ENCODE measurements at regions not wholly inside any gene's neighbourhood (a gene's known extent, or its start where the extent isn't known, plus 50 kb on each side); places are given as distances from the start of the nearest gene placed in this dataset.
A peak's percentile ranks its signal among the peaks of the same experiment; 100 is the strongest.

DNA sequence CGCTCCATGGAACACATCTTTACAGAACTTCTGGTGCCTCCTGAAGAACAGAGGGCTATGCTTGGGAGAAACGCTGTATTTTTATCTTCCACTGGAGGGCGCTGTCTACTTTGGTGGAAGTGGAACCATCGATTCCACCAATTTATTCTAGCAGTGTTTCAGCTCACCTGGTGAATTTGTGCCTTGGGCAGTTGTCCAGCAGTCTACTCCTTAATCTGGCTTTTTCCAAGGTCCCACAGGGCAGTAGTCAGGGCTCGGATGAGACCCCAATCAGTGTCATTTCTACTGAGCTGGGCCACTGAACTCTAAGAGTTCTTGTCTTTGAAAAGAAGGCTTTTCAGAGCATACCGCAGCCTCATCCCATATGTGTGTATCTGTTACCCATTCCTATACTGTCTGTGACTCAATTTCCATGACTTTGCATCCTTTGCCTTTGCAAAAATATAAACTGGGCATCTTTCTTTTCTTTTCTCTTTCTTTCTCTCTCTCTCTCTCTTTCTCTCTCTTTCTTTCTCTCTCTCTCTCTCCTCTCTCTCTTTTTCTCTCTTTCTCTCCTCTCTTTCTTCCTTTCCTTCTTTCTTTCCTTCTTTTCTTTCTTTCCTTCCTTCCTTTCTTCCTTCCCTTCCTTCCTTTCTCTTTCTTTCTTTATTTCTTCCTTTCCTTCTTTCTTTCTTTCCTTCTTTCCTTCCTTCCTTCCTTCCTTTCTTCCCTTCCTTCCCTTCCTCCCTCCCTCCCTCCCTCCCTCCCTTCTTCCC, 138.4 kb upstream of the ZNF618 start (continued):
- TF ChIP-seq CHD7 (IDR thresholded peaks at IDR 0.05; ENCODE audit: insufficient replicate concordance, low read length), result no peak
- TF ChIP-seq CTCF (IDR thresholded peaks at IDR 0.05; ENCODE audit: control extremely low read depth in 1 of 3, insufficient read depth in 1 of 3, low read depth in 1 of 3, low read length in 3 of 3), result peak in 2 of 3 experiments; percentile 85 to 89; a peak in 3 of 4 replicates
